NCI-H446 treated with DMSO at 0.1 percent for 48 hours (cell line): ENCODE measurements at regions not wholly inside any gene's neighbourhood (a gene's known extent, or its start where the extent isn't known, plus 50 kb on each side); places are given as distances from the start of the nearest gene placed in this dataset.
"Not testable (repeated sequence)": the region's sequence is repeated elsewhere in the genome, so short reads cannot be mapped to it uniquely, and the experiment has no call there.

Experiments
- DNase-seq: peaks from one replicate; lab custom pipeline; 2025; lab: John Stamatoyannopoulos, UW

DNA sequence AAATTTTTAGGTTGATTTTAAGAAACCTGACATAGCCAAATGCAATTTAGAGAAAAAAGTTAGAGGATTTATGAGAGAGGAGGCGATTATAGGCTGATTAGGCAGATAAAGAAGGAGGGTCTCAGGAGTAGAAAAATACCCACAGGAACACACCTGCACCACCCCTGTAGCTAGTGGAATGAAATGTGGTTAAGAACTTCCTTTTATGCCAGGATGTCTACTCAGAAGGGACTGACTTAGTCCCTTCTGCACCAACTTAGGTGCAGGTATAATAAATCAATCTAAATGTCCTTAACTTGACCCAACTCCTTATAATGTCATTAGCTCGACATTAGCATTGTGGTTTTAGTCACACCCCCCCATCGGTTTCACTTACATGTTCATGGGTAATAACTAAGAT is 1274.5 kb upstream of the TMEFF2 start:
- DNase-seq, result no peak

GRCh38 chr2:193467276-193467987 is 1272.7 kb upstream of the TMEFF2 start:
- DNase-seq, result no peak

GRCh38 chr2:193463011-193463410 is 1268.3 kb upstream of the TMEFF2 start:
- DNase-seq, result no peak

DNA sequence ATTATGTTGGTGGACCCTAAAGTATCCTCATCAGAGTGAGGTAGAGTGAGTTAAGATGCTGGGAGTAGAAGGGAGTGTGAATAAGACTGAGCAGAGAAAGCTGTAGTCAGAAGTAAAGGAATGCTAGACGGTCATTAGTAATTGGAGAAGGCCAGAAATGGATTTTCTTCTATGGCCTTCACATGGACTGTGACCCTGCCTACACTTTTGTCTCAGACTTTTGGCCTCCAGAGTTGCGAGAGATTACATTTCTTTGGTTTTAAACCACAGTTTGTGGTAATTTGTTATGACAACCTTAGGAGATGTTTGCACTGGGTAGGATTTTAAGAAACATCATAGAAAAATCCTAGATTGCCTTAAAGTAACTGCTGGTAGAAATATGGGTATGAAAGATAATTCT is 1267.7 kb upstream of the TMEFF2 start:
- DNase-seq, result no peak

DNA sequence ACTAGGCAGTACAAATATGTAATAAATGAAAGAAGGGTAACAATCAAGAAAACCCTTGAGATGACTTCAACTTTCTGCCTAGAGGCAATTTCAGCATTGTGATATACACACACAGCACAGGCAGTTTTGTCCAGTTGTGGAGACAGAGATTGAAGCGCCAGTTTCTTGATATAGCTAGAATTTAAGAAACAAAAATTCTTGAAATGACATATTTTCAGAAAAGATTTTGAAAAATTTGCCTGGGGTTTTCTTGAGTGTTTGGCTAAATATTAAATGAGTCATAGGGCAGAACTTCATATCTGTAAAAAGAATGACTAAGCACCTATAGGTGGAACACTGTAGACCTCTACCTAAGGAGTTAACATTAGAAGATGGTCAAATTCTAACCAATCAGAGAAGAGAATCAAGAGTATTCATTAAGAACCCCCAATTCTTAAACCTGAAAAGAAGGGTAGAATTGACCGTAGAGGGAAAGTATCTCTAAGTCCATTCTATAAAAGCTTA is 1266.8 kb upstream of the TMEFF2 start:
- no peak for DNase-seq

GRCh38 chr2:193446967-193447366 is 1252.2 kb upstream of the TMEFF2 start:
- no peak for DNase-seq

DNA sequence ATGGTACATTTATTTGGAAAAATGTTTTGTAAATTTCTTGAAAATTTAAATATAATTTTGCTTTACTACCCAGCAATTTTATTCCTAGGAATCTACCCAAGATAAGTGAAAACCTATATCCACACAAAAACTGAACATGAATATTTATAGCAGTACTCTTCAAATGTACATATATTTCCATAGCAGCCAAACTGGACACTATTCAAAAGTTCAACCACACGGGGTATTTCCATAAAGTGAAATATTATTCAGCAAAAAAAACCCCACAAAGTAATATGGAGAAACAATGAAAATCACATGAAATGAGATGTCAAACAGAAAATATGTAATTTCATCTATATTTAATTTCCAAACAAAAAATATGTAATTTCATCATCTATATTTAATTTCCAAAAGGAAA is 1247.6 kb upstream of the TMEFF2 start:
- DNase-seq, result no peak

DNA sequence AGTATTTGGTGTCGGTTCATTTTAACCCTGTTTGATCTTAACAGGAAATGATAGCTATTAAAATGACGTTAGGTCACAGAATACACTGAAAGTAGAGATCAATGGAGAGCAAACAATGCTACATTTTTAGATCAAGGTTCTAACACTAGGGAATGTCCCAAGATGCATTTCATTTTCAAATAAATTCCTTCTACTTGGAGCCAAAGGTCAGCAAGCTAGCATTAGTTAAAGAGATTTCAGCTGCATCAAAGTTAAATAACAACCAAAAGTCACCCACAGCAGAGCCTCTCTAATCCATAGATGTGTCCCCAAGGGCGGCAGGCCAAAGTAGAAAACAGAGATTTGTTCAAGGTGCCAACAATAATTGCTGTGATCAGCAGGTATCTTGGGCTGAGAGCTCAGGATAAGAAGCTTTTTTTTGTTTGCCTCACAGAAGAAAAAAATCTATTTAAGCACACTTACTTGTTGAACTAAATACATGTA is 1233.6 kb upstream of the TMEFF2 start:
- no peak for DNase-seq

GRCh38 chr2:193412368-193412767 is 1217.6 kb upstream of the TMEFF2 start:
- DNase-seq, result not testable (repeated sequence)

GRCh38 chr2:193409951-193410350 is 1215.2 kb upstream of the TMEFF2 start:
- DNase-seq, result no peak

GRCh38 chr2:193382583-193382982 is 1187.8 kb upstream of the TMEFF2 start:
- DNase-seq, result no peak

DNA sequence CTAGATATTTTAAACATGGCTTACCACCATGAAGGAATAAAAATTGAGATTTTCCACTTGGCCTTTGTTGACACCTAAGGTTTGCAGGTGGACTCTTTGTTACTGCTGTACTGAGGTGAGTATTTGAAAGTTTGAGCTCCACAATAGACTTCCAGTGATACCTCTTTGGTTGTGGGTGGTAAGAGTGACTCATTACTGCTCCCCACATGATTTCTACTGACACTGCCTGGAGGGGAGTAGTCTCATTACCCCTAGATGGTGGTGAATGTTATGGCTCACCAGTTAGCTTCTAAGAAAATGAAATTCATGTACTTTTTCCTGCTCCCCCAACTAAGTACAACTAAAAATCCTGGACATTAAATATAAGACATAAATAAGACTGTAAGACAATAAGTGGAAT is 1183.1 kb upstream of the TMEFF2 start:
- DNase-seq, result no peak

GRCh38 chr2:193373120-193373519 is 1178.4 kb upstream of the TMEFF2 start:
- no peak for DNase-seq

DNA sequence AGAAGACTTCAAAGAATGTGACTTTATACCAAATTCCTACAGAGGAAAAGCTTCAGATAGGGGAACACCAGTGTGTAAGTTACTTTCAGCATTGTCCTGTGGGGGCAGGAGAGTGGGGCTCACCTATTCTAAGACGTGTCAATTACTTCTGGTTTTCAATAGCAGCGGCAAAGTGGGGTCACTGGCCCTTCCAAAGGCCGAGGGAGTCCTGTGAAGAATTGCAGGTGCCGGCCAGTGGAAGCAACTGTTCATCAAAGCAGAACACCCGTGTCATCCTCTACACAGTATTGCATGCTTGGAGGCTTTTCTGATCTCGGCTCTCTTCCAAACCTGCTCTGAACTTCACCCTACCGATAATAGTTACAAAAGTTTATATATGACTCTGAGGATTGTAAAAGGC is 1176.5 kb upstream of the TMEFF2 start:
- no peak for DNase-seq

GRCh38 chr2:193368615-193369014 is 1173.9 kb upstream of the TMEFF2 start:
- no peak for DNase-seq

DNA sequence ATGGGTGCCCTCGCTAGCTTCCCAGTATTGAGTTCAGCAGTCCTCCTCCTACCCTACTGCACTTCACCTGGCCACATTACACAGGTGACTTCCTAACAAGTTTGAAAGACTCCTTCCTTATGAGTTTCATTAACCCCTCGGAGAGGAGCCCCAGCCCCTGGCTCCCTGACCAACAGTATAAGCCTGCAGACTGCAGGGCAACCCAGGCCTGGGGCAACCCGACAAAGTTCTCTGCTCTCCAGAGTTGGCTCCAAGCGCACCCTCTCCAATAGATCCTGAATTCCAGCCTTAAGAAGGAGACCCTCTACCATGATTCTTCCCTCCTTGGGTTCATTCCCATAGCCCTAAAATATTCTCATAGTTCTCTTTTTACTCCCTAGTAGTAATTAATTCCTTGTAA is 1162.8 kb upstream of the TMEFF2 start:
- DNase-seq, result no peak

DNA sequence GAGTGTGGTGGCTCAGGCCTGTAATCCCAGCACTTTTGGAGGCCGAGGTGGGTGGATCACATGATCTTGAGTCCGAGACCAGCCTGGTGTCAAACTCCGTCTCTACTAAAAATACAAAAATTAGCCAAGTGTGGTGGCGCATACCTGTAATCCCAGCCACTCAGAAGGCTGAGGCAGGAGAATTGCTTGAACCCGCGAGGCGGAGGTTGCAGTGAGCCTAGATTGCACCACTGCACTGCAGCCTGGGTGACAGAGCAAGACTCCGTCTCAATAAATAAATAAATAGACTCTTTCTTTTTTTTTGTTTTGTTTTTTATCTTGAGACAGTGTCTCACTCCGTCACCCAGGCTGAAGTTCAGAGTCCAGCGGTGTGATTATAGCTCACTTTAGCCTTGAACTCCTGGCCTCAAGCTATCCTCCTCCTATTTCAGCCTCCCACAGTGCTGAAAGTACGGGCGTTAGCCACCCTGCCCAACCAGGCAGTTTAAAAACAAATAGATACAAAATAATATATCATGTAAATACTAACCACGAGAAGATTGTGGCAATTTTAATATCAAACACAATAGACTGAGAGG is 1158.0 kb upstream of the TMEFF2 start:
- DNase-seq, result not testable (repeated sequence)

- DNase-seq, result no peak
These were observed 1155.8 kb upstream of the TMEFF2 start for GRCh38 chr2:193350509-193350908.

DNA sequence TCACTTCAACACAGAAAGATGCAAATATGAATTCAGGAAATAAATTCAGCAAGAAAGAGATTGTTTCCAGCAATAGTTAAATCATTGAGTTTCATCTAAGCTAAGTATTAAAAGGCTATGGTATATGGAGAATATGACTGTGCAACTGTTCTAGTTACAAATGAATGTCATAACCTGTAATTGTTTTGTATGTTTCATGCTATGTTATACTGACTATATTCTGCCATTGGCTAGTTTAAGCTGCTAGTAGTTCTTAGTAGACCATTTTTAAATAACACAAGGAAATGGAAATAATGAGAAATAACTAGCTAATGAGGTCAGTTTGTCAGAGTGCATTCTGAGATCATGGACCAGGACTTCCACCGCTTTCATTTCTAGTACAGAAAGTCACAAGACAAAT is 1154.9 kb upstream of the TMEFF2 start:
- no peak for DNase-seq

GRCh38 chr2:193348055-193348454 is 1153.3 kb upstream of the TMEFF2 start:
- DNase-seq, result no peak

DNA sequence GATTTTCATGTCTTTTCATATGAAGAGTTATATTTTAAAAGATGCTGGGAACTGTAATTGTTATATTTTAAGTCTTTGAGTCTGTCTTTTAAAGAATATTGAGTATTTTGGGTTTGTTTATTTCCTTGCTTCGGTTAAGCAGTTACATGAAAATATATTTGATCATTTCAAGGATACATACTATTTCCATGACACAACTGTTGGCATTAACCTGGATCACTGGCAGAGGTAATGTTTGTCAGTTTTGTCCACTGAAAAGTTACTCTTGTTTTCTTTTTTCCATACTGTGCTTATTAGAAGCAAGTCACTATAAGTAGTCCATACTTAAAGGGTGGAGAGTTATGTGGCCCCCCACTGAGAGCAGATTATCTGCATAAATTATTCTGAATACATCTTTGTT is 1142.0 kb upstream of the TMEFF2 start:
- no peak for DNase-seq

DNA sequence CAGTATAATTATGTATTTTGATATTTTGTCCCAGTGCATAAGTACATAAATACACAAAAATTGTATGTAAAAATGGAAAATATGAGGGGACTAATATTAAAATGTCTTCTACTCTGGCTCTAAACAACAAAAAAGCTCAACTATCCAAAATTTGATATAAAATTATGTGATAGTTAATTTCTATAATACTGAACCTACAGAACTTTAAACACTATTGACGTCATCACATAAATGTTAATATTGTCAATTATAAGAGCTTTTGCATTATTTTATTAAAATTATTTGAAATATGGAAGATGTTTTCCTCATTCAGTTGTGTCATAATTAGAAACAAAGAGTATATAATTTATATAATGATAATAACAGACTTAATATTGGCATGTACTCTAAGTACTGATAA is 1139.7 kb upstream of the TMEFF2 start:
- no peak for DNase-seq

GRCh38 chr2:193333539-193333938 is 1138.8 kb upstream of the TMEFF2 start:
- DNase-seq, result no peak

DNA sequence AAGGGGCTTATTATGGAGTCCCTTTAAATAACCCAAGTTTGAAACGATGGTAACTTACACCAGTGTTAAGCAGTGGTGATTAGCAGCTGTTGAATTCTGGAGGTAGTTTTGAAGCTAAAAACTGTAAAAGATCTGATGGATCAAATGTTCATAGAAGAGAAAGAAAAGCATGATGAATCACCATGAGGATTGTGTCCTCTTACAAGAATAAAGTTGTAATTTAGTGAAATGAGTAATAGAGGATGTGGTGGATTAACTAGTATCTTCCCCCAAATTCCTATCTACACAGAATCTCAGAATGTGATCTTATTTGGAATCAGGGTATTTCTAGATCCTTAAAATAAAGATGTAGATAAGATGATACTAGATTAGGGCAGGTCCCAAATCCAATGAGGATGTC is 1138.2 kb upstream of the TMEFF2 start:
- no peak for DNase-seq
